Body of pancreas (tissue), 4 donors: ENCODE measurements at regions not wholly inside any gene's neighbourhood (a gene's known extent, or its start where the extent isn't known, plus 50 kb on each side); places are given as distances from the start of the nearest gene placed in this dataset.

ENCODE experiments used
- ATAC-seq: fragments of 150-250 bp; one replicate; pipeline ENCODE4 v1.9.1; 2016
- DNase-seq, 4 donors: peaks; one replicate each; pipeline ENCODE4 v3.0.0-alpha.2; 2019
- H3K27ac ChIP-seq, 4 donors: fragments of 200-600 bp; sonication (generic); 1 replicate in 3 of 4; 2 replicates in 1 of 4; pipeline versions ENCODE4 v1.5.1 to v1.6.1; 2016 to 2019; ENCODE audit warnings: mild to moderate bottlenecking in 1 of 4, mixed read lengths in 1 of 4, moderate library complexity in 1 of 4
- H3K27me3 ChIP-seq, 2 donors: fragments of 200-600 bp; sonication (generic); one replicate each; pipeline ENCODE4 v1.6.0; 2016; ENCODE audit warnings: mild to moderate bottlenecking in 1 of 2
- H3K36me3 ChIP-seq, 2 donors: fragments of 200-600 bp; sonication (generic); replicated peaks in 1 of 2; 2 replicates each; pipeline ENCODE4 v1.5.1; 2016; ENCODE audit warnings: low read depth in 2 of 2; ENCODE audit not compliant: insufficient read depth in 1 of 2
- H3K4me1 ChIP-seq: fragments of 200-600 bp; sonication (generic); one replicate; pipeline ENCODE4 v1.6.0; 2016
- H3K4me3 ChIP-seq, 2 donors: fragments of 200-600 bp; sonication (generic); 1 replicate in 1 of 2; 2 replicates in 1 of 2; pipeline ENCODE4 v1.5.1; 2016 to 2019
- H3K9me3 ChIP-seq, 3 donors: fragments of 200-600 bp; sonication (generic); 1 replicate in 2 of 3; 2 replicates in 1 of 3; pipeline ENCODE4 v1.5.1; 2016
- CTCF ChIP-seq, 7 experiments: fragments of 450-650 bp in 4 of 7; fragments of 200-600 bp in 3 of 7; sonication (generic) in 3 of 7; IDR thresholded peaks; one replicate each; pipeline ENCODE4 v1.5.1; 2016 to 2019; ENCODE audit warnings: antibody characterized with exemption in 7 of 7
- POLR2A ChIP-seq, 3 donors: fragments of 450-650 bp; IDR thresholded peaks; one replicate each; pipeline ENCODE4 v1.6.1; 2016; ENCODE audit warnings: antibody characterized with exemption in 3 of 3, mild to moderate bottlenecking in 2 of 3
- WGBS, 2 donors: methylation state at CpG; one replicate each; pipeline ENCODE4 v1.1.5; 2017; 5-methylcytosine and 5-hydroxymethylcytosine counted together
- intact Hi-C: fragments of 100-400 bp; cut with DNase I; formaldehyde crosslinking; loops from one replicate; pipeline ENCODE4 v1.15.1; 2023

GRCh38 chr10:58965855-58966254 is 210.6 kb upstream of the PHYHIPL start:
- DNase-seq (no peak), ATAC-seq (no peak)
- WGBS, 2 donors, result 89 to 94% methylated on average over 1 of the region's 1 CpG
- H3K27me3 ChIP-seq, result no peaks in the 10 kb centered on the region
- no peak overlapping the region for H3K4me3 ChIP-seq
- TF ChIP-seq POLR2A (IDR thresholded peaks at IDR 0.05) (no peak), CTCF (IDR thresholded peaks at IDR 0.05) (no peak)
- intact Hi-C loops, result no loop called here
- peaks cover 11% of the 10 kb centered on the region for H3K4me1 ChIP-seq
- H3K27ac ChIP-seq, result no peak overlapping the region
- H3K9me3 ChIP-seq, result no peaks in the 10 kb centered on the region
- no peaks in the 10 kb centered on the region for H3K36me3 ChIP-seq

GRCh38 chr10:58967551-58968388 is 208.7 kb upstream of the PHYHIPL start:
- peak overlapping the region in 3 of 4 donors; percentile 11 to 37 (median 29) for H3K27ac ChIP-seq
- H3K4me1 ChIP-seq, result peaks cover 15% of the 10 kb centered on the region
- peak; percentile 59 to 79 (median 68) for DNase-seq
- no peaks in the 10 kb centered on the region for H3K9me3 ChIP-seq
- intact Hi-C loops, result no loop called here
- 11 to 24% methylated on average over 14 to 19 of the region's 19 CpGs for WGBS, 2 donors
- H3K4me3 ChIP-seq, result no peak overlapping the region
- H3K36me3 ChIP-seq, result no peaks in the 10 kb centered on the region
- peak in 2 of 3 donors; percentile 14 to 24 for TF ChIP-seq POLR2A (IDR thresholded peaks at IDR 0.05)
- peak in 1 of 7 experiments; percentile 19 for TF ChIP-seq CTCF (IDR thresholded peaks at IDR 0.05)
- H3K27me3 ChIP-seq, result no peaks in the 10 kb centered on the region
- ATAC-seq, result peak; percentile 80

GRCh38 chr10:58968389-58968755 is 208.1 kb upstream of the PHYHIPL start:
- ATAC-seq (no peak), DNase-seq (no peak)
- no peak for TF ChIP-seq POLR2A (IDR thresholded peaks at IDR 0.05)
- no peak for TF ChIP-seq CTCF (IDR thresholded peaks at IDR 0.05)
- intact Hi-C loops, result no loop called here
- Histone ChIP-seq H3K9me3 (no peaks in the 10 kb centered on the region), H3K36me3 (no peaks in the 10 kb centered on the region), H3K4me3 (no peak overlapping the region), H3K27ac (peak overlapping the region in 2 of 4 donors; percentile 11 to 37), H3K27me3 (no peaks in the 10 kb centered on the region), H3K4me1 (peaks cover 15% of the 10 kb centered on the region)
- WGBS, 2 donors, result 44 to 45% methylated on average over 1 of the region's 1 CpG

- peaks cover 15% of the 10 kb centered on the region for H3K4me1 ChIP-seq
- no peak overlapping the region for H3K4me3 ChIP-seq
- ATAC-seq, result no peak
- no peak overlapping the region for H3K27ac ChIP-seq
- H3K36me3 ChIP-seq, result no peaks in the 10 kb centered on the region
- intact Hi-C loops, result no loop called here
- TF ChIP-seq POLR2A (IDR thresholded peaks at IDR 0.05) (no peak), CTCF (IDR thresholded peaks at IDR 0.05) (no peak)
- no peaks in the 10 kb centered on the region for H3K9me3 ChIP-seq
- DNase-seq, result no peak
- 87 to 91% methylated on average over 1 of the region's 1 CpG for WGBS, 2 donors
- H3K27me3 ChIP-seq, result no peaks in the 10 kb centered on the region
These were observed 206.9 kb upstream of the PHYHIPL start for GRCh38 chr10:58969576-58969975.
